ENCODE measurements at regions not wholly inside any gene's neighbourhood (a gene's known extent, or its start where the extent isn't known, plus 50 kb on each side); places are given as distances from the start of the nearest gene placed in this dataset.

DNA sequence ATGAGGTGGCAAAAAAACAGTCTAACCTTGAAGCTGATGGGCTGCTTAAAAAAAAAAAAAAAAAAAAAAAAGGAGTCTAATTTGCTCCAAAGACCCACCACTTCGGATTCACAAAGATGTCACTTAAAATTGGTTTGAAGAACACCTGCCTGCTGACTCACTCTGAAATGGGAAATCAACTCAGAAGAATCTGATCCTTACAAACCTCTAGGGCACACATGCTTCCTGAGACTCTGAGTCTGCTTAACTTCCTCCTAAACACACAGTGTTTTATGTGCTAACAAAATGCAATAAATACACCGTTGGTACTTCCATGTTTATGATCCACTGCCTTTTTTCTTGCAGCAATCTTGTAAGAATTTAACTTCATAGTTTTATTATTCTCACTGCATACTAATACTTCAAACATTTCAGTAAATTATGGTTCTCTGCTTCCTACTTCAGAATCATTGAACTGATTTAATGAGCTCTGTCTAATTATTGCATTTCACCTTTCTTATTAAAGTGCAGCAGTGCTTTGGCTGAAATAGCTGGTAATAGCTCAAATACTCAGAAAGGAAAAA is 73.0 kb upstream of the FRMD4B start:
- intact Hi-C loops (cut with micrococcal nuclease), result no loop called here
- Histone ChIP-seq H3K4me2 (replicated peaks; ENCODE audit: extremely low read depth, low read length, poor library complexity, severe bottlenecking) (no peak overlapping the region), H3K27ac (ENCODE audit: low read depth in 1 of 2, low read length in 2 of 2) (no peak overlapping the region), H4K20me1 (ENCODE audit: insufficient read depth, low read length) (no peaks in the 10 kb centered on the region), H3K79me2 (ENCODE audit: insufficient read depth, low read length) (no peaks in the 10 kb centered on the region), H3K36me3 (replicated peaks in 1 of 2; ENCODE audit: control insufficient read depth in 1 of 2, insufficient read depth in 2 of 2, low read length in 2 of 2) (no peaks in the 10 kb centered on the region), H3K9ac (ENCODE audit: insufficient read depth, low read length, poor library complexity, severe bottlenecking) (no peak overlapping the region), H3K27me3 (ENCODE audit: control insufficient read depth in 2 of 2, insufficient read depth in 2 of 2, low read length in 2 of 2) (no peaks in the 10 kb centered on the region), H3K9me3 (replicated peaks in 1 of 2; ENCODE audit: control insufficient read depth in 1 of 2, insufficient read depth in 1 of 2, low read length in 2 of 2) (peaks cover 0 to 5% of the 10 kb centered on the region in 2 donors), H3K4me3 (replicated peaks in 1 of 3; ENCODE audit: low read depth in 2 of 3, low read length in 3 of 3) (no peak overlapping the region), H2AFZ (ENCODE audit: insufficient read depth, low read depth, low read length, poor library complexity, severe bottlenecking) (no peak overlapping the region), H3K4me1 (ENCODE audit: control insufficient read depth in 1 of 2, insufficient read depth in 2 of 2, low read length in 2 of 2) (peaks cover 19 to 21% of the 10 kb centered on the region in 2 donors)
- no peak overlapping the region for H3K27ac Mint-ChIP-seq
- peaks cover 0 to 6% (median 4%) of the 10 kb centered on the region in 7 donors for H3K9me3 Mint-ChIP-seq
- no peaks in the 10 kb centered on the region for H3K27me3 Mint-ChIP-seq (ENCODE audit: low read depth in 3 of 3)
- 0% methylated on average over 1 of the region's 2 CpGs for WGBS (ENCODE audit: insufficient coverage)
- H3K36me3 Mint-ChIP-seq, result no peaks in the 10 kb centered on the region
- TF ChIP-seq, protein P1, sequence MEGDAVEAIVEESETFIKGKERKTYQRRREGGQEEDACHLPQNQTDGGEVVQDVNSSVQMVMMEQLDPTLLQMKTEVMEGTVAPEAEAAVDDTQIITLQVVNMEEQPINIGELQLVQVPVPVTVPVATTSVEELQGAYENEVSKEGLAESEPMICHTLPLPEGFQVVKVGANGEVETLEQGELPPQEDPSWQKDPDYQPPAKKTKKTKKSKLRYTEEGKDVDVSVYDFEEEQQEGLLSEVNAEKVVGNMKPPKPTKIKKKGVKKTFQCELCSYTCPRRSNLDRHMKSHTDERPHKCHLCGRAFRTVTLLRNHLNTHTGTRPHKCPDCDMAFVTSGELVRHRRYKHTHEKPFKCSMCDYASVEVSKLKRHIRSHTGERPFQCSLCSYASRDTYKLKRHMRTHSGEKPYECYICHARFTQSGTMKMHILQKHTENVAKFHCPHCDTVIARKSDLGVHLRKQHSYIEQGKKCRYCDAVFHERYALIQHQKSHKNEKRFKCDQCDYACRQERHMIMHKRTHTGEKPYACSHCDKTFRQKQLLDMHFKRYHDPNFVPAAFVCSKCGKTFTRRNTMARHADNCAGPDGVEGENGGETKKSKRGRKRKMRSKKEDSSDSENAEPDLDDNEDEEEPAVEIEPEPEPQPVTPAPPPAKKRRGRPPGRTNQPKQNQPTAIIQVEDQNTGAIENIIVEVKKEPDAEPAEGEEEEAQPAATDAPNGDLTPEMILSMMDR (IDR thresholded peaks at IDR 0.05), result no peak
- peak; percentile 20 to 45 (median 40) for DNase-seq
- peaks cover 32% of the 10 kb centered on the region for H3K4me1 Mint-ChIP-seq
- no peak overlapping the region for H3K4me3 Mint-ChIP-seq

DNA sequence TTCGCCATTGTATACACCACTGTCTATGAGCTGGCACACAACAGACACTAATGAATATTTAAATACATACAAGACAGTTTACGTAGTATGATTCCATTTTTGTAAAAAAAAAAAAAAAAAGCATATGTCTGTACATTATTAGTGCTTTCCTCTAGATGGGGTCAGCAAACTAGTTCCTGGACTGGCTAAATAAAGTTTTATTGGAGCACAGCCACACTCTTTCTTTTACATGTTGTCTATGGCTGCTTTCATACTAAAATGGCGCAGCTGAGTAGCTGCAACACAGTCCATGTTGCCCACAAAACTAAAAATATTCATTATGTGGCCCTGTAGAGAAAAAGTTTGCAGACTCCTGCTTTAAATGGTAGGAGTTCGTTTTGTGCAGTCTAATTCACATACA is 70.7 kb upstream of the FRMD4B start:
- H4K20me1 ChIP-seq (ENCODE audit: insufficient read depth, low read length), result no peaks in the 10 kb centered on the region
- peaks cover 0 to 5% of the 10 kb centered on the region in 2 donors for H3K9me3 ChIP-seq (replicated peaks in 1 of 2; ENCODE audit: control insufficient read depth in 1 of 2, insufficient read depth in 1 of 2, low read length in 2 of 2)
- peaks cover 20% of the 10 kb centered on the region for H3K4me1 Mint-ChIP-seq
- H3K36me3 Mint-ChIP-seq, result no peaks in the 10 kb centered on the region
- DNase-seq, result no peak
- peaks cover 12 to 17% of the 10 kb centered on the region in 2 donors for H3K4me1 ChIP-seq (ENCODE audit: control insufficient read depth in 1 of 2, insufficient read depth in 2 of 2, low read length in 2 of 2)
- no peaks in the 10 kb centered on the region for H3K36me3 ChIP-seq (replicated peaks in 1 of 2; ENCODE audit: control insufficient read depth in 1 of 2, insufficient read depth in 2 of 2, low read length in 2 of 2)
- WGBS (ENCODE audit: insufficient coverage), result no CpG with 5 or more reads among the region's 4 CpGs
- TF ChIP-seq, protein P1 (IDR thresholded peaks at IDR 0.05), result no peak
- intact Hi-C loops (cut with micrococcal nuclease), result no loop called here
- H3K4me3 ChIP-seq (replicated peaks in 1 of 3; ENCODE audit: low read depth in 2 of 3, low read length in 3 of 3), result no peak overlapping the region
- H3K27me3 Mint-ChIP-seq (ENCODE audit: low read depth in 3 of 3), result no peaks in the 10 kb centered on the region
- H3K27ac ChIP-seq (ENCODE audit: low read depth in 1 of 2, low read length in 2 of 2), result no peak overlapping the region
- no peak overlapping the region for H2AFZ ChIP-seq (ENCODE audit: insufficient read depth, low read depth, low read length, poor library complexity, severe bottlenecking)
- H3K27me3 ChIP-seq (ENCODE audit: control insufficient read depth in 2 of 2, insufficient read depth in 2 of 2, low read length in 2 of 2), result no peaks in the 10 kb centered on the region
- peaks cover 0 to 6% (median 4%) of the 10 kb centered on the region in 7 donors for H3K9me3 Mint-ChIP-seq
- H3K27ac Mint-ChIP-seq, result no peak overlapping the region
- H3K79me2 ChIP-seq (ENCODE audit: insufficient read depth, low read length), result no peaks in the 10 kb centered on the region
- no peak overlapping the region for H3K4me2 ChIP-seq (replicated peaks; ENCODE audit: extremely low read depth, low read length, poor library complexity, severe bottlenecking)
- H3K4me3 Mint-ChIP-seq, result no peak overlapping the region
- no peak overlapping the region for H3K9ac ChIP-seq (ENCODE audit: insufficient read depth, low read length, poor library complexity, severe bottlenecking)

Measured in CD14-positive monocyte (primary cell).